Uterus (tissue), 3 donors: ENCODE measurements at regions not wholly inside any gene's neighbourhood (a gene's known extent, or its start where the extent isn't known, plus 50 kb on each side); places are given as distances from the start of the nearest gene placed in this dataset.

Experiments used
- DNase-seq, 2 donors: peaks; one replicate each; pipeline ENCODE4 v3.0.0-alpha.2; 2019 to 2020
- H3K27ac ChIP-seq, 2 donors: fragments of 200-600 bp; sonication (generic); 1 replicate in 1 of 2; 2 replicates in 1 of 2; pipeline ENCODE4 v1.5.1; 2016 to 2018
- H3K27me3 ChIP-seq, 2 donors: fragments of 200-600 bp; sonication (generic); one replicate each; pipeline ENCODE4 v1.5.1; 2018 to 2019; ENCODE audit warnings: control low read depth in 1 of 2
- H3K36me3 ChIP-seq, 2 donors: fragments of 200-600 bp; sonication (generic); one replicate each; pipeline ENCODE4 v1.5.1; 2019; ENCODE audit warnings: control low read depth in 1 of 2
- H3K4me1 ChIP-seq, 2 donors: fragments of 200-600 bp; sonication (generic); one replicate each; pipeline ENCODE4 v1.5.1; 2018 to 2019; ENCODE audit warnings: control low read depth in 1 of 2
- H3K4me3 ChIP-seq, 2 donors: fragments of 200-600 bp; sonication (generic); 1 replicate in 1 of 2; 2 replicates in 1 of 2; pipeline ENCODE4 v1.5.1; 2018 to 2019; ENCODE audit warnings: mild to moderate bottlenecking in 1 of 2
- H3K9me3 ChIP-seq, 2 donors: fragments of 200-600 bp; sonication (generic); one replicate each; pipeline ENCODE4 v1.5.1; 2019; ENCODE audit warnings: control low read depth in 1 of 2
- POLR2A ChIP-seq, 2 donors: fragments of 450-650 bp; IDR thresholded peaks; one replicate each; pipeline ENCODE4 v1.6.1; 2016; ENCODE audit warnings: antibody characterized with exemption in 2 of 2, mild to moderate bottlenecking in 1 of 2, moderate library complexity in 1 of 2
- intact Hi-C: fragments of 100-400 bp; cut with DNase I; formaldehyde crosslinking; loops from one replicate; pipeline ENCODE4 v1.15.1; 2023; ENCODE audit warnings: low total_unique reads
- TF ChIP-seq, protein P1 (sequence below), 4 experiments: fragments of 200-600 bp in 2 of 4; fragments of 450-650 bp in 2 of 4; sonication (generic) in 2 of 4; IDR thresholded peaks; one replicate each; pipeline ENCODE4 v1.5.1; 2016 to 2019; ENCODE audit warnings: antibody characterized with exemption in 4 of 4, mild to moderate bottlenecking in 2 of 4, moderate library complexity in 1 of 4
- donor health status: DM: yes; HTN: yes; CAD: no.

DNA sequence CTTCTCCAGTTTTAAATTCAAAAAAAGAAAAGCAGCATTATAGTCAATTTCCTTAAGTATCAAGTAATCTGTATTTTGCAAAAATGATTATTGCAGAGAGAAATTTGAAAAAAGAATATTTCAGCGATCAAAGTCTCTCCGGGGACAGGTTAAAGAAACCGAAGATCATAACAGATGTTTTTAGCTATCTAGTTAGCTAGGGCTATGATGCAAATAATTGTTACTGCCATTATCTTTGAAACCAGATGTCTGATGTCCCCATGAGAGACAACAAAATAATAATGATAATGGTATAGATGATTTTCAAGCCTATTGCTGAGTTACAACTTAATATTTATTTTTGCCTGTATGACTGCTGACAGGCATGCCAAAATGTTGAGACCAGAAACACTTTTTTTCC is 1326.0 kb downstream of the PLA2G4A start:
- no peaks in the 10 kb centered on the region for H3K9me3 ChIP-seq
- no peaks in the 10 kb centered on the region for H3K36me3 ChIP-seq
- H3K4me1 ChIP-seq: no peaks in the 10 kb centered on the region
- H3K4me3 ChIP-seq: no peak overlapping the region
- H3K27me3 ChIP-seq: no peaks in the 10 kb centered on the region
- no peak for DNase-seq
- H3K27ac ChIP-seq: no peak overlapping the region
- no peak for TF ChIP-seq POLR2A (IDR thresholded peaks at IDR 0.05)
- TF ChIP-seq, protein P1, sequence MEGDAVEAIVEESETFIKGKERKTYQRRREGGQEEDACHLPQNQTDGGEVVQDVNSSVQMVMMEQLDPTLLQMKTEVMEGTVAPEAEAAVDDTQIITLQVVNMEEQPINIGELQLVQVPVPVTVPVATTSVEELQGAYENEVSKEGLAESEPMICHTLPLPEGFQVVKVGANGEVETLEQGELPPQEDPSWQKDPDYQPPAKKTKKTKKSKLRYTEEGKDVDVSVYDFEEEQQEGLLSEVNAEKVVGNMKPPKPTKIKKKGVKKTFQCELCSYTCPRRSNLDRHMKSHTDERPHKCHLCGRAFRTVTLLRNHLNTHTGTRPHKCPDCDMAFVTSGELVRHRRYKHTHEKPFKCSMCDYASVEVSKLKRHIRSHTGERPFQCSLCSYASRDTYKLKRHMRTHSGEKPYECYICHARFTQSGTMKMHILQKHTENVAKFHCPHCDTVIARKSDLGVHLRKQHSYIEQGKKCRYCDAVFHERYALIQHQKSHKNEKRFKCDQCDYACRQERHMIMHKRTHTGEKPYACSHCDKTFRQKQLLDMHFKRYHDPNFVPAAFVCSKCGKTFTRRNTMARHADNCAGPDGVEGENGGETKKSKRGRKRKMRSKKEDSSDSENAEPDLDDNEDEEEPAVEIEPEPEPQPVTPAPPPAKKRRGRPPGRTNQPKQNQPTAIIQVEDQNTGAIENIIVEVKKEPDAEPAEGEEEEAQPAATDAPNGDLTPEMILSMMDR (IDR thresholded peaks at IDR 0.05): no peak
- intact Hi-C loops: no loop called here

DNA sequence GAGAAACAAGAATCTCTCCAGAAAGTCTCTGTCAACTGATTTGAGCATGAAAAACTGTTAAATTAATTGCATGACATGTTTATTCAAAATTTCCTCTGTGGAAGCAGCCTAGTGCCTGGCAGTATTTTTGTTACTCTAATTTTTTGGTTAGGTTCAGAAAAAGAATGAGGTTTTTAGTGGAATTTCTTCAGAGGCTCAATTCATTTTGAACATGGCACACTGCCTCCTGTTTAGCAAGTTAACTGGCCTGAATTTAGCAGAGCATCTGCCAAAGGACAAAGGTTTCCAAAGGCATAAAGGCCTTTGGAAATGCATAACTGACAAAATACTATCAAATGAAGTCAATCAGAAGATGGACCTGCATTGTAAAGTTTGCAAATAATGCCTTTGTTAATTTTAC is 1326.5 kb downstream of the PLA2G4A start:
- no peaks in the 10 kb centered on the region for H3K4me1 ChIP-seq
- H3K9me3 ChIP-seq: no peaks in the 10 kb centered on the region
- no peak for DNase-seq
- intact Hi-C loops: no loop called here
- H3K4me3 ChIP-seq: no peak overlapping the region
- no peaks in the 10 kb centered on the region for H3K36me3 ChIP-seq
- H3K27ac ChIP-seq: no peak overlapping the region
- no peak for TF ChIP-seq POLR2A (IDR thresholded peaks at IDR 0.05)
- TF ChIP-seq, protein P1 (IDR thresholded peaks at IDR 0.05): no peak
- H3K27me3 ChIP-seq: no peaks in the 10 kb centered on the region

- Histone ChIP-seq H3K4me3 (no peak overlapping the region), H3K27me3 (no peaks in the 10 kb centered on the region), H3K4me1 (no peaks in the 10 kb centered on the region), H3K36me3 (peaks cover 0 to 2% of the 10 kb centered on the region in 2 donors), H3K9me3 (no peaks in the 10 kb centered on the region), H3K27ac (no peak overlapping the region)
- no peak for DNase-seq
- no peak for TF ChIP-seq POLR2A (IDR thresholded peaks at IDR 0.05)
- intact Hi-C loops: no loop called here
These were observed 1335.7 kb downstream of the PLA2G4A start for GRCh38 chr1:188164459-188164858.

DNA sequence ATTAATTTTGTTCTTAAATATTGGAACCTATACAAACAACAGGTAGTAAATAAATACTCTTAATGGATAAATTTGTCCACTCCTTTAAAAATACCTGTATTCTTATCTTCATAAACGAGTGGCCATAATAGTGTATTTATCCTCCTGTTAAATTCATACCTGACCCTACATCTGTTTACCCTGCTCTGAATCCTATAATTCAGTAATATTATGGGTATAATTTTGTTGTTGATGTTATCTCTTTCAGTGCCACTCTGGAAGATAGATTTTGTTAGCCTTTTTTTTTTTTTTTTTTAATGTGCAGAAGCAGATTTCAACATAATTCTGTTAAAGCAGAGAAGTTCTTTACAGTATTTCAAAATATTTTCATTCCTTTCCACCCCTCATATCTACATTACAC is 1337.9 kb downstream of the PLA2G4A start:
- Histone ChIP-seq H3K36me3 (peaks cover 0 to 2% of the 10 kb centered on the region in 2 donors), H3K27me3 (no peaks in the 10 kb centered on the region), H3K27ac (no peak overlapping the region), H3K4me1 (no peaks in the 10 kb centered on the region), H3K9me3 (no peaks in the 10 kb centered on the region), H3K4me3 (no peak overlapping the region)
- TF ChIP-seq, protein P1 (IDR thresholded peaks at IDR 0.05): no peak
- TF ChIP-seq POLR2A (IDR thresholded peaks at IDR 0.05): no peak
- no peak for DNase-seq
- intact Hi-C loops: no loop called here

GRCh38 chr1:188169971-188170370 is 1341.2 kb downstream of the PLA2G4A start:
- Histone ChIP-seq H3K27me3 (no peaks in the 10 kb centered on the region), H3K27ac (no peak overlapping the region), H3K4me1 (no peaks in the 10 kb centered on the region), H3K9me3 (no peaks in the 10 kb centered on the region), H3K4me3 (no peak overlapping the region), H3K36me3 (peaks cover 0 to 2% of the 10 kb centered on the region in 2 donors)
- intact Hi-C loops: no loop called here
- TF ChIP-seq POLR2A (IDR thresholded peaks at IDR 0.05): no peak
- TF ChIP-seq, protein P1 (IDR thresholded peaks at IDR 0.05): no peak
- no peak for DNase-seq

DNA sequence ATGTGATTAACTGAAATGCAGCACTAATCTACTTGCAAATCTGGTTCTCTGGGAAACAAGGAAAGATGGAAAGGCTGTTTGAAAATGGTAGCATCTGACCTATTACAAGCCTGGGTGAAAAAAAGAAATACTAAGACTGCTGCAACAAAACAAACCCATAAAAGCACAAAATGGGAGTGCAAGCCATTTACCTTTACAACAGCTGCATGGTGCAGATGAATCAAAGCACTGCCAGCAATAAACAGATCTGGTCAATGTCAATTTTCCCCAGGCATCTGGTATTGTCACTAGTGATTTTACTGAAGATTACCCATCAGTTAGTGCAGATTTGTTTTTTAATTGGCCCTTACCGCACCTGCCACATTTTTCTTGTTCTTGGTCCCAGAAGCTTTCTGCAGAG is 1341.7 kb downstream of the PLA2G4A start:
- Histone ChIP-seq H3K27ac (no peak overlapping the region), H3K36me3 (peaks cover 0 to 2% of the 10 kb centered on the region in 2 donors), H3K4me1 (no peaks in the 10 kb centered on the region), H3K4me3 (no peak overlapping the region), H3K9me3 (no peaks in the 10 kb centered on the region), H3K27me3 (no peaks in the 10 kb centered on the region)
- DNase-seq: no peak
- no peak for TF ChIP-seq POLR2A (IDR thresholded peaks at IDR 0.05)
- TF ChIP-seq, protein P1 (IDR thresholded peaks at IDR 0.05): no peak
- intact Hi-C loops: no loop called here
